Myocyte (in vitro differentiated cells): ENCODE measurements at regions not wholly inside any gene's neighbourhood (a gene's known extent, or its start where the extent isn't known, plus 50 kb on each side); places are given as distances from the start of the nearest gene placed in this dataset.

Source experiments
- DNase-seq: peaks from one replicate; pipeline ENCODE4 v3.0.0-alpha.2; 2012; ENCODE audit warnings: low read depth

- DNase-seq = no peak
Measured at GRCh38 chr2:100757621-100758394, 62.1 kb upstream of the NPAS2 start.

GRCh38 chr2:100759901-100760300 is 60.0 kb upstream of the NPAS2 start:
- DNase-seq = no peak

- DNase-seq = no peak
Measured at GRCh38 chr2:100761365-100761764, 58.6 kb upstream of the NPAS2 start.

- DNase-seq = no peak
Measured at GRCh38 chr2:100764430-100764829, 55.5 kb upstream of the NPAS2 start.

GRCh38 chr2:100765481-100765880 is 54.5 kb upstream of the NPAS2 start:
- DNase-seq = no peak

- DNase-seq = no peak
Measured at GRCh38 chr2:100766256-100766655, 53.7 kb upstream of the NPAS2 start.

- no peak for DNase-seq
Measured at GRCh38 chr2:100766806-100767205, 53.1 kb upstream of the NPAS2 start.

GRCh38 chr2:100767224-100767653 is 52.7 kb upstream of the NPAS2 start:
- DNase-seq = no peak

- no peak for DNase-seq
Measured at GRCh38 chr2:100767810-100768806, 51.8 kb upstream of the NPAS2 start.
